ENCODE measurements at regions not wholly inside any gene's neighbourhood (a gene's known extent, or its start where the extent isn't known, plus 50 kb on each side); places are given as distances from the start of the nearest gene placed in this dataset.

DNA sequence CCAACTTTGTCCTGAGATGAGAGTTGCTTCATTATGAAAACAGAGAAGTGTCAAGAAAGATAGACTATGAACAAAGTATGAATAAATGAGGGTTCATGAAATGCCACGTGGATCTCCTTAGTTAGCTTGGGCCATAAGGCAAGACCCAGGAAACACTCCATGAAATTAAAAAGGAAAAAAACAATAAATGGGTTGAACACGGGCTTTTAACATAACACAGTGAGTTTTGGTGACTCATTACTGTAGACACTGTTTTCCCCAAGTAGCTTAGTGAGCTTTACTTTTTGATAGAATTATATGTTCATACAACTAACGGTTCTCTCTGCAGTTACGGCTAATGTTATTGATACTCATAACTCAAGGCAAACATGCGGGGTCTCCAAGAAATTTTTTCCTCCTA is 265.0 kb downstream of the DHX15 start:
- TF ChIP-seq, protein P1, sequence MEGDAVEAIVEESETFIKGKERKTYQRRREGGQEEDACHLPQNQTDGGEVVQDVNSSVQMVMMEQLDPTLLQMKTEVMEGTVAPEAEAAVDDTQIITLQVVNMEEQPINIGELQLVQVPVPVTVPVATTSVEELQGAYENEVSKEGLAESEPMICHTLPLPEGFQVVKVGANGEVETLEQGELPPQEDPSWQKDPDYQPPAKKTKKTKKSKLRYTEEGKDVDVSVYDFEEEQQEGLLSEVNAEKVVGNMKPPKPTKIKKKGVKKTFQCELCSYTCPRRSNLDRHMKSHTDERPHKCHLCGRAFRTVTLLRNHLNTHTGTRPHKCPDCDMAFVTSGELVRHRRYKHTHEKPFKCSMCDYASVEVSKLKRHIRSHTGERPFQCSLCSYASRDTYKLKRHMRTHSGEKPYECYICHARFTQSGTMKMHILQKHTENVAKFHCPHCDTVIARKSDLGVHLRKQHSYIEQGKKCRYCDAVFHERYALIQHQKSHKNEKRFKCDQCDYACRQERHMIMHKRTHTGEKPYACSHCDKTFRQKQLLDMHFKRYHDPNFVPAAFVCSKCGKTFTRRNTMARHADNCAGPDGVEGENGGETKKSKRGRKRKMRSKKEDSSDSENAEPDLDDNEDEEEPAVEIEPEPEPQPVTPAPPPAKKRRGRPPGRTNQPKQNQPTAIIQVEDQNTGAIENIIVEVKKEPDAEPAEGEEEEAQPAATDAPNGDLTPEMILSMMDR (IDR thresholded peaks at IDR 0.05; ENCODE audit: low read depth, low read length), result no peak
- no peak for DNase-seq (ENCODE audit: extremely low read depth, low read depth)

DNA sequence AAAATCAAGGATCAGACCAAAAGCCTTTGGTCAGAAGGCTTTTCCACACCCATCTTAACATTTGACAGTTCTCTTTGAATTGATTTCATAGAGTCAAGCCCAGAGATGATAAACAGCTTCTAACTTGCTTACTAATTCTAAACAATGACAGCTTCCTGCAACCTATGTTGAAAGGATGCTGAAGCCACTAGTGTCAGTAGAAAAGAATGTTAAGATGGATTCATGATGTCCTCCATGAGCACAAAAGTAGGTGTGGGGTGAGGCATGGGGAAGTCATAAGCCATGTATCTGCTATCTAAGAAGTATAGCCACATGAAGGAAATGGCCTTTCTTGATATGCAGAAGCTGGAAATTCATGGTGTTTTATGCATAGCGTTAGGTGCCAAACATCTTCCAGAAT is 269.3 kb downstream of the DHX15 start:
- TF ChIP-seq, protein P1 (IDR thresholded peaks at IDR 0.05; ENCODE audit: low read depth, low read length), result no peak
- no peak for DNase-seq (ENCODE audit: extremely low read depth, low read depth)

DNA sequence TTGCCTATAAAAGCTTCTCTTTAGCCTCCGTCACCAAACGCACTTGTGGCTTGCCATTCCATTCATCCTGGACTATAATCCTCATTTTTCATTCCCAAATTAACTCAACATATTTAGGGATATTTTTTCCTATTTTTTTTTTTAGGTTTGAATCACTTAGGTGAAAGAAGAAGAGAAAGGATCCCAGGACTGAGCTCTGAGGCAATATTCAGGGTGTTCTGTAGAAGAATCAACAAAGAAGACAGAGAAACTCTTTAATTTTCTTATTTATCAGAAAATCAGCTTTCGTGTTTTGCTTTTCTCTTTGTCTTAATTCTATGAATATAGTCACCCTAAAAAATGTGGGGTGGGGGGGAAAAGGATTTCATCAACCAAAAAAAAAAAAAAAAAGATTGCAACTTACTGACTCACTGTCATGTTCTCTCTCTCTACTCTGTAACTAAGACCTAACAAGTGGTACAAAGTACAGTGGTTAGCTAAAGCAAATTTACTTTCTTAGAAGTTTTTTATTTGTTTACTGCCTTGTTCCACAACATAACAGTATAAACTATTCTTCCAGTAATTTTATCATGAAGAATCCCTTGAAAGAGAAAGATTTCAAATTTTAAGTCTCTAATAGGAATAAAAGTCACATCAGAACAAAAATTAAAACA is 272.0 kb downstream of the DHX15 start:
- DNase-seq (ENCODE audit: extremely low read depth, low read depth), result no peak
- TF ChIP-seq, protein P1 (IDR thresholded peaks at IDR 0.05; ENCODE audit: low read depth, low read length), result no peak

DNA sequence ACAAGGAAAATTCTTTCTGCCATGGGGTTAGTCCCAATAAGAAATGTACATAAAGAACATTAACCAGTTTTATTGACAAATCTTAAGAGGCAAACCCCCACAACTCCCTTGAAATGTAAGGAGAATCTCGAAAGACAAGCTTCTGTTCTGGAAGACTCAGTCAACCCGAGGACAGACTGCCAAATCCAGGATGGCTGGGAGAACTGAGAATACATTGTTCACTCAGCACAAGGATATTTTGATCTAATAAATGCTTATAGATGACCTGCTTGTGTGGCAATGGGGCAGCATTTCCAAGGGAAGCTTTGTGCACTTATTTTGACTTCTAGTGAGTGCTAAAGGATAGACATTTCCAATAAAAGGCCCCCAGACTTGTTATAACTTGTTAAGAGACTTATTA is 280.4 kb downstream of the DHX15 start:
- no peak for DNase-seq (ENCODE audit: extremely low read depth, low read depth)
- TF ChIP-seq, protein P1 (IDR thresholded peaks at IDR 0.05; ENCODE audit: low read depth, low read length), result no peak

DNA sequence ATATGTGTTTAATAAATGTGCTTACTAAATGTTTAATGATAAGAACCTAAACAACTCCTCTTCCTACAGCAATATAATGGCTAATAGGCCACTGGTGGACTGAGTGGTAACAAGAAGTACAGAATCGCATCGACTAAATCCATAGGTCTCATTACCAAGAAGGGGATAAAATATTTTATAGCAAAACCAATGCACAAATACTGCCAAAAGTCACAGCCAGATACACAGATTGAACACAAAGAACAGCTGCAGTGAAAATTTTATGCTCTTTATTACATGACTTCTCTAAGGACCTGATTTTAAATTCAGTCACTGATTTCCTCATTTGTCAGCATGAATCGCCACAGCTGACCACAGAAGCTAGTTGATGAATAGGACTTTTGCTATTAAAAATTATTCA is 285.4 kb downstream of the DHX15 start:
- TF ChIP-seq, protein P1 (IDR thresholded peaks at IDR 0.05; ENCODE audit: low read depth, low read length), result no peak
- DNase-seq (ENCODE audit: extremely low read depth, low read depth), result no peak

DNA sequence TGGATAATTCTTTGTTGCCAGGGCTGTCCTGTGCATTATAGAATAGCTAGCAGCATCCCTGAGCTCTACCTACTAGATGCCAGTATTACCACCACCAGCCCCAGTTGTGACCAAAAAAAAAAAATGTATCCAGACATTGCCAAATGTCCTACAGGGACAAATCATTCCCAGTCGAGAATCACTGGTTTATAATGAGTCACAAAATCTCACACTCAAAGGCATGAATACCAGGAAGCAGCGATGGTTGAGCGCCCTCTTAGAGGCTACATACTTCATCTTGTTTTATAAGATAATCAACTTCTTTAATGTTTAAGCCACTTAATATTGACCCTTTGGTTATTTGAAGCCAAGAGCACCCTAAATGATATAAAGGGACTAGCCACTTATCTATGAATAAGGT is 297.3 kb downstream of the DHX15 start:
- DNase-seq (ENCODE audit: extremely low read depth, low read depth), result no peak

DNA sequence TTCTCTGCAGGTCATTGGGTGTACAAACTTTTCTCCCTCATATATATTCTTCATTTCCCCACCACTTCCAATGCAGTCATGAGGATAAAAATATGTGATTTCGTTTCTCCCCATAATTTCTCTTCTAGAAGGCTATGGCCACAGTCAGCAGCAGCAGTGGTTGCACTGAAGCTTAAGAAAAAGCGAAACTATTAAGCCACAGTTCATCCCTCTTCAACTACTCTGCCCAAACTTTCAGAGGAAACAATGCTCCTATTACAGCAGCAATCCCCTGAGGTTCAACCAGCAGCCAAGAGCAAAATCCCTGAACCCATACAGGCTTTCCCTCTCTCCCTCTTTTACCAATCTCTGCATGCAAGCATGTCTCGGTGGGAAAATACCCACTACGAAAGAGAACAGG is 298.6 kb downstream of the DHX15 start:
- no peak for DNase-seq (ENCODE audit: extremely low read depth, low read depth)
- TF ChIP-seq, protein P1 (IDR thresholded peaks at IDR 0.05; ENCODE audit: low read depth, low read length), result no peak

More for the DNA sequence above, 297.3 kb downstream of the DHX15 start:
- TF ChIP-seq, protein P1 (IDR thresholded peaks at IDR 0.05; ENCODE audit: low read depth, low read length), result no peak
